NCI-H460 (cell line): ENCODE measurements at regions not wholly inside any gene's neighbourhood (a gene's known extent, or its start where the extent isn't known, plus 50 kb on each side); places are given as distances from the start of the nearest gene placed in this dataset.
"Not testable (repeated sequence)": the region's sequence is repeated elsewhere in the genome, so short reads cannot be mapped to it uniquely, and the experiment has no call there.

Source experiments
- DNase-seq: peaks from one replicate; pipeline ENCODE4 v3.0.0-alpha.2; 2016; ENCODE audit warnings: low read depth; ENCODE audit errors: extremely low read depth

DNA sequence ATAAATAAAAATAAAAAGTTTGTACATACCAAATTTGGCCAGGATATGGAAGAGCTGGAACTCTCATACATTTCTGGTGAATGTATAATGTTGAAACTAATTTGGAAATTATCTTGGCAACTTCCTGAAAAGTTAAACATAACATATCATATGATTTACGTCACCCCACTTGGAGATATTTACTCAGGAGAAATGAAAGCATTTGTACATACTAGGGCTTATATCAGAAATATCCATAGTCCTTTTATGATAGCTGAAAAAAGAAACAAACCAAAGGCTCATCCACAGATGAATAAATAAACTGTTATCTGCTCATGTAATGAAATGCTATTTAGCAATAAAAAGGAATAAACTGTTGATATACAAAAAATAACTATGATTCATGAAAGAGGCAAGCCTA is 318.2 kb upstream of the NRXN1 start:
- DNase-seq: peak; percentile 70

DNA sequence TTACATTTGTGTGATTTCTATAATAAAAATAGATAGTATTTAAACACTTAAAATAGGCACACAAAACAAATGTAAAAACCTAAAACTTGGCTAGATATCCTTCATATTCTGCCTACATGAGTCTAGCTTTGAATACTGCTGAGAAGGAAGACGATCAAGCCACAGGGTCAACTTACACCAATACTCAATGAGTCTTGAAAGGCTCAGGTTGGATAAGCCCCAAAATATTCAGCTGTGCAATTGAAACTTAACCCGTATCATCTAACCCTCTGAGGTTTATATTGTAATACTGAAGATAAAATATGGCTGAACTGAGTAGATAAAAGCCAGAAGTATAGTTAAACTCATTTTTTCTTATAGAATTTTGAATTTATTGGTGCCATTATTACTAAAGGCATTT is 313.0 kb upstream of the NRXN1 start:
- no peak for DNase-seq

- DNase-seq: no peak
Observed at GRCh38 chr2:51335087-51336058, 303.4 kb upstream of the NRXN1 start.

- DNase-seq: no peak
Observed at GRCh38 chr2:51329512-51329911, 297.6 kb upstream of the NRXN1 start.

GRCh38 chr2:51324051-51324450 is 292.1 kb upstream of the NRXN1 start:
- DNase-seq: no peak

DNA sequence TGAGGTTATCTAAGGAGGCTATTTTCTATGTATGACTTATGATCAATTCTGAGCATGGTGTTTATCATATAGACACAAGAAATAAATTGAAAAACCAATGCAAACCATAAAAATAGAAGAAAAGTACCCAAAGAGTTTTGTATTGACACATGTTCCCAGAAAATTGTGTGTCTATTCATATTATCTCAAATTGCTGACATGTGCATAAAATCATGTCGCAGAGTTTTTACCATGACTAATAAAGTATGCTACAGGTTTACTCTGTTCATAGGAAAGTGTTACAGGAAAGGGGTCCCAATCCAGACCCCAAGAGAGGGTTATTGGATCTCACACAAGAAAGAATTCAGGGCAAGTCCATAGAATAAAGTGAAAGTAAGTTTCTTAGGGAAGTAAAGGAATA is 290.7 kb upstream of the NRXN1 start:
- DNase-seq: no peak

DNA sequence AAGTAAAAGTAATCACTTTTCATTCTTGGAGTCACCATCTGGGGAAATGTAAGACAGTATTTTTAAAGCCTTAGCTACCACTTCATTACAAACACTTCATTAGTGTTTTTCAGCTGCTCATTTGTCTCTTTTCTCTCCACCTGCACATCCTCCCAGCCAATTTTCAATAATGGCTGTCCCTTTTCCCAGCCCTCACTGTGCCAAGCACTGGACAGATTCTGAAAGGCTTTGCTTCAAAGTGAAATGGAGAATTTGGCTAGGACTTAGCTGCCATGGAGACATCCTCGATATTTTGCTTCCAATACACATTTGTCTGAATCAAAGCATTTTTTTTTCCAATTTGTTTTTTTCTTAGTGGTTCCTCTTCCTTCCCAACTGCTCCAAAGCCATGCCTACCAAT is 272.4 kb upstream of the NRXN1 start:
- DNase-seq: no peak

- DNase-seq: no peak
Observed at GRCh38 chr2:51301381-51301780, 269.4 kb upstream of the NRXN1 start.

DNA sequence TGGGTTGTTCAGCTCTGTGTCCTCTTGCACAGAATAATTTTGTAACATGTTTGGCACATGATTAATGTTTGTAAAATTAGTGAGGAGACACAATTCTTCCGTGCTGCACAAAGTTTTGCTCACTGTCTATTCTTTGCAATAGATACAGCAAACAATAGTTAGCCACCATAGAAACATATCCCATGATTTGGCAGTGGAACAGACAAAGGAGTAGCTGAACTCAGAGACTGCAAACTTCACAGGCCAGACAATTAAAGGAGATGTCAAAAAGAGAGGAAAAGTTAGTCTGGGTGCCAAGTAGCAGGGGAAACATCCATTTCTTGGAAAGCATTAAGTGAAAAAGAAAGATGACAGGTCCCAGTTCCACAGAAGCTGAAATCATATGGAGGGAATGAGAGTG is 267.4 kb upstream of the NRXN1 start:
- no peak for DNase-seq

DNA sequence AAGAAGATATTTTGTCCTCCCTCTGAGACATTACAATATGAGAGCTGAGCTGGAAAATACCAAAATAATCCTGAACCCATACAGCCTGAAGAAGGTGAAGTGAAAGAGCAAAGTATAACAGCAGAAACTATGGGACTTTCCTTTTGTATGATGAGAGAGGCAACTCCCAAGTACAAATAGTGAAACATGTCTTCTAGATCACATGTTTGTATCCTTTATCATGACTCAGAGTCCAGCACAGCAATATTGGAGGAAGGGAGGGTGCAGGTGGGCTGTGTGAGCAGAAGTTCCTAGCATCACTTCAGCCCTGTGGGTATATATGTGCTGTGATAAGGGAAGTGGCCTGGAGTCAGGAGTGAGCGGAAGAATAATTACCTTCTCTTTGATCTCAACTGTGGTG is 265.6 kb upstream of the NRXN1 start:
- no peak for DNase-seq

- DNase-seq: no peak
Observed at GRCh38 chr2:51293566-51294200, 261.8 kb upstream of the NRXN1 start.

GRCh38 chr2:51291762-51292551 is 260.0 kb upstream of the NRXN1 start:
- no peak for DNase-seq

GRCh38 chr2:51290725-51291124 is 258.8 kb upstream of the NRXN1 start:
- DNase-seq: no peak

- DNase-seq: no peak
Observed at GRCh38 chr2:51289045-51289444, 257.1 kb upstream of the NRXN1 start.

DNA sequence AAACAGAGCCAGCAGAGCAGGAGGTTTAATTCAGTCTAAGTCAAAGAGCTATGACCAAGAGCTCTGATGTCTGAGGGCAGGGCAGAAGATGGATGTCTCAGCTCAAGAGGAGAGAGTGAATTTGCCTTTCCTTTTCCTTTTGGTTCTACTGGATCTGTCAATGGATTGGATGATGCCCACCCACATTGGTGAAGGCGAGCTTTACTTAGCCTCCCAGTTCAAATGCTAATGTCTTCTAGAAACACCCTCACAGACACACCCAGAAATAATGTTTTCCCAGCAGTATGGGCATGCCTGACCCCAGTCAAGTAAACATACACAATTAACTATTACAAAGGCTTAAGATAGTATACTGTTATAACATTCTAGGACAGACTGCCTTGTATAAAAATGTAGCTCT is 236.3 kb upstream of the NRXN1 start:
- DNase-seq: no peak

DNA sequence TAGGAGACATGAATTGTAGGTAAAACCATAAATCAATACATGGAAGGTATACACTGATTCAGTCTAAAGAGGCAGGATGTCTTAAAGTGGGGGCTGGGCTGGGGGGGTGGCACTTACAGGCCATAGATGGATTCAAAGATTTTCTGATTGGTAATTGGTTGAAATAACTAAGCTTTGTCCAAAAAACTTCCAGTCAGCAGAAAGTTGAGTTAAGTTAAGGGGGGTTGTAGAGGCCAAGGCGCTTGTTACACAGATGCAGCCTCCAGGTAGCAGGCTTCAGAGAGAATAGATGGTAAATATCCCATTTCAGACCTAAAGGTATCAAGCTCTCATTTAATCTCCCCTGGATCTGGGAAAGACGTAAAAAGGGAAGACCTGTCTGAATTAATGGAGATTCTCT is 233.6 kb upstream of the NRXN1 start:
- DNase-seq: no peak

- DNase-seq: no peak
Observed at GRCh38 chr2:51263951-51264350, 232.0 kb upstream of the NRXN1 start.

GRCh38 chr2:51263101-51263500 is 231.2 kb upstream of the NRXN1 start:
- not testable (repeated sequence) for DNase-seq

DNA sequence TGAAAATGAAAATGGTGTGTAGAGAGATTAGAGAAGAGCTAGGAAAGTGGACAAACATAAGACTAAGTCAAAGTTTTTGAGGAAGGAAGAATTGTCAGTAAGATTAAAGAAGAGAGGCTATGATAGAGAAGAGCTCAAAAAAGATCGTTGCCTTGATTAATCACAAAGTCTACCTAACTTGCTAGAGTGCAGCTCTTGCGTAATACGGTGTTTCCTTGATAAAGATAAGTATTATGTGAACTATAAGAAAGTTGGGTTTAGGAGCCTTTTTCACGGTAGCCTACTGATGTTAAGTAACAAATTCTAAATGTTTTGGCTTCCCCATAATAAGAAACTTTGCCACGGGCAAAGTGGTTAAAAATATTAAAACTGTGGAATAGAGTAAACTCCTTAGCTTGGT is 226.4 kb upstream of the NRXN1 start:
- DNase-seq: no peak

DNA sequence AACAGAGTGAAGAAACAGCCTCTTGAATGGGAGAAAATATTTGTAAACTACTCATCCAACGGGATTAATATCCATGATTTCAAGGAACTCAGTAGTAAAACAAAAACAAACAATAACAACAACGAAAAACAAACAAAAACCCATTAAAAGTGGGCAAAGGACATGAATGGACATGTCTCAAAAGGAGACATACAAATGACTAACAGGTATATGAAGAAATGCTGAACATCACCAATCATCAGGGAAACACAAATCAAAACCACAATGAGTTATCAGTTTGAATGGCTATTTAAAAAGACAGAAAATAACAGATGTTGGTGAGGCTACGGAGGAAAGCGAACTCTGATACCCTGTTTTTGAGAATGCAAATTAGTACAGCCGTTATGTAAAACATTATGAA is 224.8 kb upstream of the NRXN1 start:
- no peak for DNase-seq

DNA sequence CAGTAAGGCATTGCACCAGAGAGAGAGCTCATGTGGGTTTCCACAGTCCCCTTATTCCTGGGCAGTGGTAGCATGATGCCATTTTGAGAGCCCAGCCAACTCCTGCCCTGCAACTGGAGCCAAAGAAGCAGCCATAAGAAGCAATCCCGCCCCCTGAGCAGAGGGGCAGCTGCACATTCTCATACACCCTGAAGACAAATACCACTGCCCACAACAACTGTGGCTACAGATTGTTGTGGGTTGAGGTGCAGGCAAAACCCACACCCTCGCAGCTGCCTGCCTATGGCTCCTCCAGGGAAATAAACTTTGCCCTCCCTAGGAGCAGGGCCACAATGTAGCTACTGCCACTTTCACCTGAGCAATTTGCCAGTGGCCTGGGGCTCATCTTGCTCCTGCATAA is 219.4 kb upstream of the NRXN1 start:
- DNase-seq: no peak
